OCI-M1 (cell line): ENCODE measurements at regions not wholly inside any gene's neighbourhood (a gene's known extent, or its start where the extent isn't known, plus 50 kb on each side); places are given as distances from the start of the nearest gene placed in this dataset.
"Not testable (repeated sequence)": the region's sequence is repeated elsewhere in the genome, so short reads cannot be mapped to it uniquely, and the experiment has no call there.

ENCODE experiments used
- DNase-seq: peaks from one replicate; lab custom pipeline; 2025; lab: John Stamatoyannopoulos, UW

DNA sequence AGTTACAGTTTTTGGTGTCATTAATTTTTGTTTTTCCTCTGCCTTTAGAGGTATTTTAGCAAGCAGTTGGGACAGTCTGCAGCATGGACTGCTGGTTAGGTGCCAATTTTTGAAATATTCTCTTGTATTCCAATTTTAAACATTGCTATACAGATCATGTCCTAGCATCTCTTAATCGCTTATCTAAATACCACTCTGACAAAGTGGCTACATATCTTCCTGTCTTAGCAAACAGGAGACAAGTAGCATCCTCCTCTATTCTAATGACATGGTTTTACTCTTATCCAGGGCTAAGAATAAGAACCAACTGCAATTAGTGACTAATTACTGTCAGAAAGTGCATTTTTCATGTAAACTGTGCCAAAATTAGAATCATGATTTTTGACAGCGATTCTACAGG is 117.8 kb upstream of the ATP2B1 start:
- DNase-seq, result no peak

DNA sequence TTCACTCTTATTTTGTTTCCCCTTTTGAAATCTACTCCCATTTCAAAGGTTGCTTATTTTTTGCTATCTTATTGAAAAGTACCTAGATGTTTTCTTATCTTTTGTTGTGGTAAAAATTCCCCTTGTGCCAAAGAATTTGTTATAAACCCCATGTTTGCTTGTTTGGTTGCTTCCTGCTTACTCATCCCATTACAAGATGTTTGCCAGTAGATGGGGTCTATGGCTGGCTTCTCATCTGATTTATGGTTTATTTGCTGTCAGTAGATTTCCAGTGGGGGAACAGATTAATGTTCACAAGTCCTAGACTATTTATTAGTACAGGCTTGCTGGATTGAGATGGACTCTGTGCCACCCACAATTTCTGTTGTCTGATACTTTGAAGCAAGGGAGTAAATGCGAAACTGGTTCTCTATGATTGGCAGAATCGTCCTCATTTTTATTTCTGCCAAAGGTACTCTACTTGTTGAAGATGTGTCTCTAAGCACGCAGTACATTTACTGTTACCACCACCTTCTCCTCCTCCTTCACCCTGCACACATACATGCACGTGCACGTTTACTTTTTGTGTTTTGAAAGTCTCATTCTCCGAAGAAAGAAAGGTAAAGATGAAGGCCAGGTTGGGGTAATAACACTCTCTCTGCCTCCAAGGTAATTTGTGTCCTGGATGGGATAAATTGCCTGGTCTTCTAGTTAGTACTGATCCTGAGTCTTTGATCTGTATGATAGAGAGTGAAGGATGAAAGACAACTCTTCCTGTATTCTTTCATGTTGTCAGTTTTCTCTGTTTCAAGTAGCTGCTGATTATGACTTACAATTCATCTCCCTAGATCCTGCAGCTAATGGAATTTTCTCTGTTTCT is 117.2 kb upstream of the ATP2B1 start:
- peak; percentile 72 for DNase-seq

DNA sequence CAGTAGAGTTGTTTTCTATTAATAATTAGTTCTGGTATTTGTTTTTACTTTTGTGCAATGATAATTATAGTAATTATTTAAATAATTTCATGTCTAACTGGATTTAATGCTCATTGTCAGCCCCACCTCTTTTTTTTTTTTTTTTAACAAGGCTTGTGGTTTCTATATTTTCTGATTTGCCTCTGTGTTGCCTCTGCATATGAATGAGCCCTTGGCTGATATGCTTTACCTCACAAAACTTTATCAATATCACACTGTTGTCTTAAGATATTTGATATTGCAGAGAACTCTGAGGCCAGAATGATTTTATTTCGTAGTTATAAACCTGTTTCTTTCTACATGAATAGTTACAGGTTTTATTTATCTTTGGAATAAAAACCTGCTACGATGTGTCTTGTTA is 116.2 kb upstream of the ATP2B1 start:
- DNase-seq, result peak; percentile 62

DNA sequence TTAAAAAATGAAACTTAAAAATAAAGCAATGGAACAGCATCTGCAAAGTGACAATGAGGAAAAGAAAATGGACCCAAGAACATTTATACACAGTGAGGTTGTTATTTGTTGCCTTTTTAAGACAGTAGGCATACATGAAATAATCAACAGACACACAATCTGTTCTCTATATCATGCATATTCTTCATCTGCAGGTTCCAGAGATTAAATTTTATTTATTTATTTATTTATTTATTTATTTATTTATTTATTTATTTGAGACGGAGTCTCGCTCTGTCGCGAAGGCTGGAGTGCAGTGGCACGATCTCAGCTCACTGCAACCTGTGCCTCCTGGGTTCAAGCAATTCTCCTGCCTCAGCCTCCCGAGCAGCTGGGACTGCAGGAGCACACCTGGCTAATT is 114.4 kb upstream of the ATP2B1 start:
- DNase-seq, result not testable (repeated sequence)

DNA sequence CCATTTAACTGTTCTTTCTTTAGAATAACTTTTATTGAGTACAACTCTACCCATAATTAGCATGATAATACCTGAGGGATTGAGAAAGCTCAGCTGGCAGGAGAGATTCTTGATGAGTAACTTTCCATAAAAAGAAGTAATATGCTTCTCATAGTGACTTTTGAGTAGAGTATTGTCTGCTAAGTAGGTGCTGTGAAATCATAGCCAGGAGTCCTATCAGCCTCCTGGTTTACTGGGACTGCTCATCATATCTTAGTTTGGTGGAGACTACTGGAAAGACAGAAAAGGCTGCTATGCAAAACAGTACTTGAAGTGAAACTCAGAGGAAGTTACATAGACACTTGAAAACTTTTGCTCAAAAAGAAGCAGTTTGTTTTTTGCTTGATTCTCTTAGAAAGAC is 113.3 kb upstream of the ATP2B1 start:
- no peak for DNase-seq

DNA sequence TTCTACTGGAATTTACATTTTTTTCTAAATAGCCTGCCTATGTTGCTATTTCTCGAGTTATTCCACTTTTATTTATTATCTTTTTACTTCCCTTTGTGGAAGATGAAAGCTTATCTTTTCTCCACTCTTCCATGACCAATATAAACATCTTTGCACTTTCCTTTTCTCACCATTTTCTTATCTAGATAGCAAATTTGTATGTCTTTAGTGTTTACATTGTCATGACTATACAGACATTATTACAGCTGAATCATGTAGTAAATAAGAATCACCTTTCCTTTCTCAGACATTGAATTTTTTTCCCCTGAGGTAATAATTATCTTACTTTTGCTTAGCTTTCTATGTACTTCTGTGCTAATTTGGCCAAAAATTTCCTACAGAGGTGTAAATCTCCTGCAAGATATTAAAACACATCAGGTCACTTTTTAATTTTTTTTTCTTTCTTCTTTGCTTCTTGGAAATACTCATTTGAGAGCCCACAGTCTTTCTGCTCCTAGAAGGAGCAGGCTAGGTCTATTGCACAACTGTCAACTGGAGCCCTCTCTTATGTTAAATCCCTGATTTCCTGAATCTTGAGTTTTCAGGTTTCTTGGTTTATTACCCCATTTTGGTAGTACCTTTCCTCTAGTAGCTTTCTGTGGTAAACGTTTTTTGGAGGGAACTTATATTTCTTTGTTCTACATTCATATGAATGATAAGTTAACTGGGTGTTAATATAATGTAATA is 109.0 kb upstream of the ATP2B1 start:
- peak; percentile 38 for DNase-seq

DNA sequence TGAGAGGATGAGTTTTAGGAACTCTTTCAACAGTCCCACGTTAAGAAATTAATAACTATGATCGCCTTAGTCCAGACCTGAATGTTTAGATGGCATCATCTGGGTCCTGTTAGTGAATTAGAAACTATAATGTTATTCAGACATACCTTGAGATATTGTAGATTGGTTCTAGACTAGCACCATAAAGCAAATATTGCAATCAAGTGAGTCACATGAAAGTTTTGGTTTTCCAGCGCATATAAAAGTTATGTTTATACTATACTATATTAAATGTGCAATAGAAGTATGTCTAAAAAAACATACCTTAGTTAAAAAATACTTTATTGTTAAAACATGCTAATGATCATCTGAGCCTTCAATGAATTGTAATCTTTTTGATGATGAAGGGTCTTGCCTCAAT is 106.6 kb upstream of the ATP2B1 start:
- no peak for DNase-seq

DNA sequence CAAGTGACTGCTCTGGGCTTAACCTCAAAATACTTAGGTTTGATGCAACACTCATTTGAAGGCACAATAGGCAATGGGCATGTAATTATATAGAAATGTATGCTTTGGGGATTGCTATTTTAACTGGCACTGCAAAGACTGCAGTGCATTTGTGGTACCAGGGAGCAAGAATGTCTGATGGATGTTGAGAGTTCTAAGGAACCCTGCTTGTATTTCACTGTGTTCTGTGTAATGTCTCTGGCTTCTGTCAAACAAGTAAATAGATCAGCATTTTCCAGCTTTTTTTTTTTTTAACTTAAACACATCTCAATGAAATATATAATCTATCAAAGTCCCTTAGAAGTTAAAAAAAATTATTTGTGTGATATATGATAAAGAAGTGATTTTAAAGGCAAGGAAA is 94.8 kb upstream of the ATP2B1 start:
- no peak for DNase-seq

DNA sequence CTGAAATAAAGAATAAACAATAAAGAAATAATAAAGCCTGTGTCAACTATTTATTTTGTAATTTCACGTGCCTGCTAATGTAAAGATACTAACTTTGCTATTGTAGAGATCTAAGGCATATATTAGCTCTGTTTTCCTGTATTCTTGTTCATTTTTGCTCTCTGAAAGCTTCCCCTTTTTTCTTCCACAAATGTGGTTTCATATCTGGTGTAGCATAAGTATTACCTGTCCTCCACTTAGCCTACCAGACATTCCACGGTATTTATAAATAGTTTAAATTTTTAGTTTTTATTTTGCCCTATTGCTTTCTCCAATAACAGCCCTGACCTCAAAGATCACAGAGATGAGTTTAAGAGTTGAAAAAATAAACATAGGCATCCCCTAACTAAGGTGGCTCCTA is 92.6 kb upstream of the ATP2B1 start:
- peak; percentile 76 for DNase-seq

DNA sequence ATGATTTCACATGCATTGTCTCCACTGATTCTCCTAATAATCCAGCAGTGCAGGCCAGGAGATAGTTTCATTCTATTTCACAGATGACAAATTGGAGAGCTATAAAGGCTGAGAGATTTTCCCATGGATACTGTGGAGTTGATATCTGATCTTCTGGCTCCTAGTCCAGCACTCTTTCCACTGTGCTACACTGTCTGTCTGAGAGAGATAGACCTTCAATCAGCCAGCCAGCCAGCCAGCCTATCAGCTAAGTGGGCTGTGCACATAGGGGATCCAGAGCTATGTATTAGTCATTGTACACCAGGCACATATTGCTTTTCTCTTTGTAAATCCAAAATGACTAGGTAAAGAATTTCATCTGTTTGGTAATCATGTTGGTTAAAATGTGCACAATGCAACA is 91.8 kb upstream of the ATP2B1 start:
- peak; percentile 87 for DNase-seq

DNA sequence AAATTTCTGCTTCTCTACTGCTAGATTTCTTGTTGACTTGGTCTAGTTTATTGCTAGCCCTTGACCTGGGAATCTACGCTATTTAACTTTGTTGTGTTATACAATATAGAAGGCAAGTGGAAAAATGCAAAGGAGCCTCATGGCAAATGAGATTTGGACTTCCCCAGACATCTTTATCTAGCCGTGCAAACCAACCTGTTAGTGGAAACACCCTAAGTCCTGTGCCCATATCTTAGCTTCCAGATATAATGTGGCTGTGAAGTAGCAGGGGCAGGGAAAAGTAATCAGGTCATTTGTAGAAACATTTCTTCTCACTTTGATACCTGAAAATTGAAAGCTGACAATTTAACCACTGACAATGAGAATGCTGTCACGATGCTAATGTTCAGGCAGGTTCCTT is 90.7 kb upstream of the ATP2B1 start:
- peak; percentile 85 for DNase-seq

DNA sequence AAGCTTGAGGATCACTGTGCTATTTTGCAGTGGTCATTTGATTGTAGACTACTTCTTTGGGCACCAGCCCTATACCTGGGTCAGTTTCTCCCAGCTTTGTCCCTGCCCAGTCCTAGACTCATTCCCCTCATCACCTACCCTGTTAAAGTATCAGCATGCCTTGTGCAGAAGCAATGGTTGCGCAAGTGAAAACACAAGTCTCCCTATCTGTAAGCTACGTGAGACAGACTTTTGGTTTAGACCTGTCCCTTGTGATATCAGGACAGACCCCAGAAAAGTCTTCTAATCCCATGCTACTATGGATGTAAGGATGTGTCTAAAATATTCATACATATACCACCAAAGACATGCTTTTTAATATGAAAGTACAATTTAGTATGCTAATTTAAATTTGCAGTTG is 88.8 kb upstream of the ATP2B1 start:
- DNase-seq, result peak; percentile 68

DNA sequence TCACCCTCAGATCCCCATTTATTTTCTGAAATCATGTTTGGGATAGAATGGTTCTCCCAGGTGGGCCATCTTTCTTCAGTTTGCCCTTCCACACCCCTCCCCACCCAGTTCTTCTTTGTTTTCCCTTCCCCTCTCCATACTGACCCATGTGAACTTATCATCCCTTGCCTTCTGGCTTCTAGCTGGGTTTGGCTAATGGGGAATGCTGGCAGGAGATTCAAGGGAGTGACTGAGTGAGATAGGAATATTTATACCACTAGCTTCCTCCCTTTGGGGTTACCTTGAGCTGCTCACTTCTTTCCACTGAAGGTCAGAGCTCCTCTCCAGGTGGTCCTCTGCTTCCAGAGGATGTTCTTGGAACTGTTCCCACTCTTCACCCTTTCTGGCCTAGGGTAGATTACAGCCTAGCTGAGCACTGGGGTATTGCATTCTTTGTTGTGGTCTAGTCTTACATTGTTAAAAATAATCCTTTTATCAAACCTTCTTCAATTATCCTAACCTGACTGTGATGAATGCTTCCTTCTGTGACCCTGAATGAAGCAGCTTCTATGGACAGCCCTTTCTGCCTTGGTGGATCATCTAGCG is 88.3 kb upstream of the ATP2B1 start:
- DNase-seq, result peak; percentile 36

DNA sequence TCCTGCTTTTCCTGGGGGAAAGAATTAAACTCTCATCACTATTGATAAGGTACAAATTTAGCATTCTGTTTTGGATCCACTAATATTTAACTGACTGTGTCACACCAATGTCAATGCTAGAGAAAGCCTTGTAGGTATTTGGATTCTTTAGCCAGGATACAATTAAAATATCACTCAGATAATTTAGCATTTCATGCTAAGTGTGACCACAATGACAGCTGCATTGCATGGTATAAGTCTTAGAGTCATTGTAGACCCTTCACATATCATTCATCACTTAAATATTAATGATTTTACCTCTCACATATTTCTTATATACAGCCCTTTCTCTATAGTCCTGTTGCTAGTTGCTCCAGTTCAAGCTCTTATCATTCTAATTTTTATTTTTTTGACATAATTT is 85.3 kb upstream of the ATP2B1 start:
- DNase-seq, result no peak

DNA sequence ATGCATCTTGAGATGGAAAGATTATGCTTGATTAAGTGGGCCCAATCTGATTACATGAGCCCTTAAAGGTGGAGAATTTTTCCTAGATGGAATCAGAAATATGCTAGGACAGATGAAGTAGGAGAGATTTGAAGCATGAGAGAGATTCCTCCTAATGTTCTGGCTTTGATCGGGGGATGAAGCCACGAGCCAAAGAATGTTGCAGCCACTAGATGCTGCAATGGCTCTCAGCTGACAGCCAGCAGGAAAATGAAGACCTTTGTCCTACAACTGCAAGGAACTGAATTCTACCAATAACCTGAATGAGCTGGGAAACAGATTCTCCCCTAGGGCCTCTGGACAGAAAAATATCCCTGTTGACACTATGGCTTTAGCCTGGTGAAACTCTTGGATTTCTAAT is 82.6 kb upstream of the ATP2B1 start:
- no peak for DNase-seq

DNA sequence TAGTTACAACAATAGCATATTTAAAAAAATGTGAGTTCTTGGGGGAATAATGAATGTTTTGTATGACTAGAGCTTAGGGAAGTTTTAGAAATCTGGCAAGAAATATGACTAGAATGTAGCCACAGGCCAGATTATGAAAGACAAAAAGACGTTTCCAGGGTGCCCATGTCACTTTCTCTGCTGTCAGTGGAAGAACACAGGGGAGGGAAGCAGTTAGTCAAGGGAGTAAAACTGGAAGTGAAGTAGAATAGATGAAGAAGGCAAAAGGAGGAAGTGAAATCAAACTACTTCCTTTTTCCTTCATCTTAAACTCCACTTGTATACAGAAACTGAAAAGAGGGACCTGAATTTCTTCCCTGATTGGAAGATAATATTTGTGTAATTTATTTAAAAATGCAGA is 81.2 kb upstream of the ATP2B1 start:
- DNase-seq, result peak; percentile 82

DNA sequence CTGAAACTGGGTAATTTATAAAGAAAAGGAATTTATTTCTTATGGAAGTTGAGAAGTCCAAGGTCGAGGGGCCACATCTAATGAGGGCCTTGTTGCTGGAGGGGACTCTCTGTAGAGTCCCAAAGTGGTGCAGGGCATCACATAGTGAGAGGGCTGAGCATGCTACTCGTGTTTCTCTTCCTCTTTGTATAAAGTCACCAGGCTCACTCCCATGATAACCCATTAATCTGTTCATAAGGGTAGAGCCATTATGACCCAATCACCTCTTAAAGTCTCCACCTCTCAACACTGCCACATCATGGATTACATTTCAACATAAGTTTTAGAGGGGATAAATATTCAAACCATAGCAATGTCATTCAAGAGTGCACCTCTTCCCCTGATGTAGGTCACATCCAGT is 79.1 kb upstream of the ATP2B1 start:
- DNase-seq, result no peak

DNA sequence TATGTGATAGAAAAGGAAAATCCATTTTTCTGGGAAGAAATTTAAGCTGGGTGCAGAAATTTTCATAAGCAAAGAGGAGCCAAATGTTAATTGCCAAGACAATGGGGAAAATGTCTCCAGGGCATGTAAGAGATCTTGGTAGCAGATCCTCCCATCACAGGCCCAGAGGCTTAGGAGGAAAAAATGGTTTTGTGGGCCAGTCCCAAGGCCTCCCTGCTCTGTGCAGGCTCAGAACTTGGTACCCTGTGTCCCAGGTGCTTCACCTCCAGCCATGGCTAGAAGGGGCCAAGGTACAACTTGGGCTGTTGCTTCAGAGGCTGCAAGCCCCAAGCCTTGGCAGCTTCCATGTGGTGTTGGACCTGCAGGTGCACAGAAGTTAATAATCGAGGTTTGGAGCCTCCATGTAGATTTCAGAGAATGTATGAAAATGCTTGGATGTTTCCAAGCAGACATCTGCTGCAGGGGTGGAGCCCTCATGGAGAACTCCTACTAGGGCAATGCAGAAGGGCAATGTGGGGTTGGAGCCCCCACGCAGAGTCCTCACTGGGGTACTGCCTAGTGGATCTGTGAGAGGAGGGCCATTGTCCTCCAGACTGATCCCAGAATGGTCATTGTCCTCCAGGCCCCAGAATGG is 77.7 kb upstream of the ATP2B1 start:
- DNase-seq, result peak; percentile 31

DNA sequence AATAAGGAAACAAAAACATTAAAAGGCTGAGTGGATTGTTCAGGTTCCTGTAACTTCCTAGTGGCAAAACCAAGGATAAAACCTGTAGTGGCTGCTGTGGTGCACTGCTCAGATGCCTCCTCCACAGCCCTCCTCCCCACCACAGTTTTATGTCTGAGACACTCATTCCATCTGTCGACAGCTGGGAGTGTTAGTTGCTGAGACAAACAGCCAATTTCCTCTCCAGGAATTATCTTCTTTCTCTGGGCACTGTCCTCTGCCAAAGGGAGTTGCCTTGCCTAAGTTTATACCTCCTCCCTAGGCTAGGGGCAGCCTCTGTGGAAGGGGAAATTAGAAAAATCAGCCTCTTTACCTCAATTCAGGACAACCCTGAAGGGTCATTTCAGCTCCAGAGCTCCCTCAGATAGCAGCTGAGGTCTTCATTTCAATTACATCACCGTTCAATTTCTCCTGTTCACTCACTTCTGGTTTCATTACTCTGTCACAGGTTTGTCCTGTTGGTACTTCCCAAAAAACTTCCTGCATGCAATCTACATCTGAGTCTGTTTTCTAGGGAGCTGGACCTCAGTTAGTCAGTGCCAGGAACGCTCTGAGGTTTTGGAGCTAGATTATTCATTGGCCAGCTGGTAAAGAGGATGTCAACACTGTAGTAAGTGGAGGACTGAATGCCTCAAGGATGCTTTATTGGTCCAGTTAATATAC is 74.9 kb upstream of the ATP2B1 start:
- peak; percentile 48 for DNase-seq

DNA sequence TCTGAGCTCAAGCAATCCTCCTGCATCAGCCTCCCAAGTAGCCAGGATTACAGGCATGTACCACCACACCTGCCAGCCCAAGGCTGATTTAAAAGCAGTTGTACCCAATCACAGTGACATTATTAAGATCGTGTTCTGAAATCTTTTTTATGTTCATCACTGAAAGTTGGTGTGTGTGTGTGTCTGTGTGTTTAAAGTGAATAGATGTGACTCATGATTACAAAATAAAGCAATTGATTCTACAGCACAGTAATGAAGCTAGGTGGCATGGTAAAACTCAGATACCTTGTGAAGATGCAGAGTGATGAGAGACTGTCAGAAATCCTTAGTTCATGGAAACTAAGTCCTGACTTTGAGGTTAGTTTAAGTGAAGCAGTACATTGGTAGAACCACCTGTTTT is 74.2 kb upstream of the ATP2B1 start:
- no peak for DNase-seq

DNA sequence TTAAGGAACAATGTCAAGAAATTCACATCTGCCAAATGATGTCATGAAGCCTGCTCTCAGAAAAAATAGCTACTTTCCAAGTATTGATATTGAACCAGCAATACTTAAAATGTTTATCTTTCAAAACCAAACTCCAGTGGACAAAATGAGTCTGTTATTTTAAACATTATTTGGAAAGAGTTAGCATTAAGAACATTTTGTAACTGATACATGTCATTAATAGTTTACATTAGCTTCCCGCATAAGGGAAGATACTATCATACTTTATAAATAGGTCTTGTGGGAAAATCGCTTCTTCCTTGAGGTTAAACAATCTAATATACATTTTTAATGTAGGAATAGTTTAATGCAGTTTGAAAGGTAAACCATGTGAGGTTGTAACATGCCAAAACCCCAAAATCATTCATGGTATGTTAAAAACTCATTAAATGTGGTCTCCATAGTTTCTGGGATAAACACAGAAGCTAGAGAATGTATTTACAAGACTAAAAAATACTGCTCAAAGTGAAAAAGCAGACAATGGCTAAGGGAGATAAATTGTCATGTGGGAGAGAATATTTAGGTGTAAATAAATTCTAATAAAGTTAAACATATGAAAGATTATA is 73.4 kb upstream of the ATP2B1 start:
- DNase-seq, result no peak

DNA sequence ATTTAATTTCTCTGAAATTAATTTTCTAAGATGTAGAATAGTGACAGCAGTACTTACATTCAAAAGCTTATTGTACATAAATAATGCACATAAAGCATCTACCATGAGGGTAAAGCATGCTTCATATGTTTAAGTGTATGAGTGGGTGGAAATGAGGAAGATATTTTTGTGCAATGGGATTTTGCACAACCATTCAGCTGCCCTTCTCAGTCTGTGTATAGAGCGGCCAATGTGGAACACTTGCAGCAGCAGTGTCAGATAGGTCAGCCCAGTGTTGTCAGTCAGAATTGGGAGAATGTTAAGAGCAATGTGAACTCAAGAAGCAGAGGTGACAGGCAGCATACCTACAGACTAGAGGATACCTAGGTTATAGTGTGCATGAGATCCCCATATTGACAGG is 72.5 kb upstream of the ATP2B1 start:
- DNase-seq, result no peak
